ENCODE measurements at regions not wholly inside any gene's neighbourhood (a gene's known extent, or its start where the extent isn't known, plus 50 kb on each side); places are given as distances from the start of the nearest gene placed in this dataset.
"Not testable (repeated sequence)": the region's sequence is repeated elsewhere in the genome, so short reads cannot be mapped to it uniquely, and the experiment has no call there.

DNA sequence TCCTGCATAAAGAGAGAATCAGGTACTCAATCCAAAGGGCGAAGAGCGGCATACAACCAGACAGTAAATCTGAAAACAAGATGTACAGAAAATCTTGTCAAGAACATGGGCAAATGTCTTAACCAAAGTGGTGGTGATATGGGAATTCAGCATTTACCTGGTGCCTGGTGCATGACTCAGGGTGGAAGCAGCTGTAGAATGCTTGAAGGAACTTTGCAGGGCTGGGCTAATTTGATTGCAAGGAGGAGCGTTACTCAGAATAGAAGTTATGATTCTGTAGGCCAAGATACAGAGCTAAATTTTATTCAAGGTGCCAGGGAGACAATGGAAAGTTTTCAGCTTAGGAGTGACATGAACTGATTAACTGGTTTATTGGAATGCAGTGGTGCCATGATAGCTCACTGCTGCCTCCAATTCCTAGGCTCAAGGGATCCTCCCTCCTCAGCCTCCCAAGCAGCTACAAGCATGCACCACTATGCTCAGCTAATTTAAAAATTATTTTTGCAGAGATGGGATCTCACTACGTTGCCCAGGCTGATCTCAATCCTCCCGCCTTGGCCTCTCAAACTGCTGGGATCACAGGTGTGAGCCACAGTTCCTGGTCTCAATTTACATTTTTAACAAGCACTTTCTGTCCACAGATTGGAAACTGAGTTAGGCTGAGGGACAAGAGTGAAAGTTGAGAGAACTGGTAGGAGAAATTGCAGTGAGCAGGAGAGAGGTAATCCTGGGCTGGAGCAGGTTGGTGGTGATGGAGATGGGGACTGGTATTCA is 91.5 kb upstream of the TBC1D5 start:
- Histone ChIP-seq H3K27me3 (ENCODE audit: insufficient read depth, low read length) (peaks cover 5% of the 10 kb centered on the region), H3K4me3 (ENCODE audit: low read length) (no peak overlapping the region), H3K9me3 (ENCODE audit: low read depth, low read length) (no peaks in the 10 kb centered on the region), H3K4me1 (ENCODE audit: insufficient read depth, low read length) (no peaks in the 10 kb centered on the region)

DNA sequence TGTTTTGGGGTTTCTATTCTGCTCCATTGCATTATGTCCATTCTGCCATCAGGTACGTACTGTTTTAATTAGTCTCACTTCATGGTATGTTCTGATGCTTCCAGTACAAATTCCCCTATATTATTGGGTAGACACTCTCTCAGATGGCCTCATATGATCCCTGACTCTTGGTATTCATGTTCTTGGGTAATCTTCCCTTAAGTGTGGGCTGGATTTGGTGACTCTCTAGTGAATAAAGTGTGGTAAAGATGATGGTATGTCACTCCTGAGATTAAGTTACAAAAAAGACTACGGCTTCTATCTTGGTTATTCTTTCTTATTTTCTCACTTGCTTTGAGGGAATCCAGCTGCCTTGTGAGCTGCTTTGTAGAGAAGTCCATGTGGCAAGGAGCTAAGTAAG is 89.6 kb upstream of the TBC1D5 start:
- Histone ChIP-seq H3K9me3 (ENCODE audit: low read depth, low read length) (no peaks in the 10 kb centered on the region), H3K4me3 (ENCODE audit: low read length) (no peak overlapping the region), H3K4me1 (ENCODE audit: insufficient read depth, low read length) (no peaks in the 10 kb centered on the region), H3K27me3 (ENCODE audit: insufficient read depth, low read length) (peaks cover 5% of the 10 kb centered on the region)

DNA sequence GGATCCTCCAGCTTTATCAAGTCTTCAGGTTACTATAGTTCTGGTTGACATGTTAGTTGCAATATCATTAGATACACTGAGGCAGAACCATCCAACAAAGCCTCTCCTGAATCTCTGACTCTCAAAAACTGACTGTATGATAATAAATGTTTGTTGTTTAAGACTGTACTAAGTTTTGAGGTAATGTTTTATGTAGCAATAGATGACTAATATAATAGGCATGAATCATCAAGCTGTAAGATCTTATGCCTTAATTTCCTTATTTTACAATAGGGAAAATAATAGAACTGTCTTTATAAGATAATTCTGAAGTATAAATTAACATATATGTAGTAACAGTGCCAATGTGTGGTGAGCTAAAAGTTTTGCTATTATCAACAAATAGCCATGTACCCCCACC is 88.9 kb upstream of the TBC1D5 start:
- no peaks in the 10 kb centered on the region for H3K4me1 ChIP-seq (ENCODE audit: insufficient read depth, low read length)
- peaks cover under 1% of the 10 kb centered on the region for H3K27me3 ChIP-seq (ENCODE audit: insufficient read depth, low read length)
- H3K9me3 ChIP-seq (ENCODE audit: low read depth, low read length) = no peaks in the 10 kb centered on the region
- H3K4me3 ChIP-seq (ENCODE audit: low read length) = no peak overlapping the region

DNA sequence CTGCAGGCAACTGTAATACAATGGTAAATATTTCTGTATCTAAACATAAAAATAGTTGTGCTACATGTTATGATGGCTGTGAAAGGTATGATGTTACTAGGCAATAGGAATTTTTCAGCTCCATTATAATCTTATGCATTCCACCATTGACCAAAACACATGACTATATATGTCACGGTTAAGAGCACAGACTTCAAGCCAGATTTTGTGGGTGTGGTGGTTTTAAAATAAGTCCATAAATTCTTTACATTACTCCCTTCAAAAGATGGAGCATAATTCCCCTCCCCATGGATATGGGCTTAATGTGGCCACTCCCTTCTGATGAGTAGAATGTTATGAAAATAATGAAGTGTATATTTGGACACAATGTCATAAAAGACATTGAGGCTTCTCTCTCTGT is 88.4 kb upstream of the TBC1D5 start:
- Histone ChIP-seq H3K27me3 (ENCODE audit: insufficient read depth, low read length) (no peaks in the 10 kb centered on the region), H3K9me3 (ENCODE audit: low read depth, low read length) (no peaks in the 10 kb centered on the region), H3K4me1 (ENCODE audit: insufficient read depth, low read length) (no peaks in the 10 kb centered on the region), H3K4me3 (ENCODE audit: low read length) (no peak overlapping the region)

DNA sequence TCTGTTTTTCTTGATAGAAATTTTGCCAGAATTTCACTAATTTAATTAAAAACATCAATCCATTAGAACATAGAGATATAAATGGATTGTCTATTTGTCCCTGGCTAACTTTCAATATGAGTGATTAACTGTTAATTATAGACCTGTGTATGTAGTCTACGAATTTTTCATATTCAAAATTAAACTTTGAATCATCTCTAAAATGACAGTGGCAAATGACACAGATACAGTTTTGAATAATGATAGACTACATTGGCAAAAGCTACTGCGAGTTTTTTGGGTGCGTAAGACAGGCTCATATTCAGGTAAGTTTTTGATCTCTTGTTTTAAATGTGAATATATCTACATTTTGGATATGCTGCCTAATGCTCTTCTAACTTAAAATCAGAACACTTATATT is 86.0 kb upstream of the TBC1D5 start:
- Histone ChIP-seq H3K9me3 (ENCODE audit: low read depth, low read length) (no peaks in the 10 kb centered on the region), H3K4me3 (ENCODE audit: low read length) (no peak overlapping the region), H3K4me1 (ENCODE audit: insufficient read depth, low read length) (no peaks in the 10 kb centered on the region), H3K27me3 (ENCODE audit: insufficient read depth, low read length) (no peaks in the 10 kb centered on the region)

DNA sequence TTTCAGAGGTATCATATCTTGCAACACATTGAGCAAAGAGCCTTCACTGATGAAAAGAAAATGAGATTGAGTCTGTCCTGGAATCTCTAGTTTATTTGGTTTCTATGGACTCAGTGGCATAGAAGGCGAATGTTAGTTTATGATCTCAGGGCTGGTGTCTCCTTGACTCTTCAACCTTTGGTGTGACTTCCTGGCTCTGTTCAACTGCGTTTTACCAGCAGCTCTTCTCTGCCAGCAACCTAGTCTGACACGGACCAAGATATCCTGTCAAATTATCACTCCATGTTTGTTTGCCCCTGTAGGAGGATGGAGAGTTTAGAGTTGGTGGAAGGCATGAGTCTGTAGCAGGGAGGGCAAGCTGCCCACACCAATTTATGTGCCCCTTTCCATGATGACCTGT is 82.9 kb upstream of the TBC1D5 start:
- no peaks in the 10 kb centered on the region for H3K9me3 ChIP-seq (ENCODE audit: low read depth, low read length)
- no peaks in the 10 kb centered on the region for H3K27me3 ChIP-seq (ENCODE audit: insufficient read depth, low read length)
- H3K4me3 ChIP-seq (ENCODE audit: low read length) = no peak overlapping the region
- H3K4me1 ChIP-seq (ENCODE audit: insufficient read depth, low read length) = no peaks in the 10 kb centered on the region

DNA sequence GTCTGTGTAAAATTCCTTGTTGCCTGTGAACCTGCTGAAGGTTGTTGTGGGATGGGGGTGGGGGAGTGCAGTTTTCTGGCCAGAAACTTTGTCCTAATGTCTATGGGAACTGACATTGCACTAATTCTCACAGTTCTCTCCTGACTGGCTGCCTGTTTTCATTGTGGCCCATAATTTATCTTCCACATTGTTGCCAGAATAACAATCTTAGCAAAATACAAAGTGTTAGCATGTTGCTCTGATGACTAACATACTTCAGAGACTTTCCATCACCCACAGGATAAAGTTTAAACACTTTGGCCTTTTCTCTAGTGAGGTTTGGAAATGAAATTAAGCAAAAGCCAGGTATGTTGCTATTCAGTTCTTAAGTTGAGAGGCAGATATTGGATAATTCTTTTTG is 81.4 kb upstream of the TBC1D5 start:
- H3K9me3 ChIP-seq (ENCODE audit: low read depth, low read length) = no peaks in the 10 kb centered on the region
- H3K27me3 ChIP-seq (ENCODE audit: insufficient read depth, low read length) = no peaks in the 10 kb centered on the region
- no peaks in the 10 kb centered on the region for H3K4me1 ChIP-seq (ENCODE audit: insufficient read depth, low read length)
- H3K4me3 ChIP-seq (ENCODE audit: low read length) = no peak overlapping the region

DNA sequence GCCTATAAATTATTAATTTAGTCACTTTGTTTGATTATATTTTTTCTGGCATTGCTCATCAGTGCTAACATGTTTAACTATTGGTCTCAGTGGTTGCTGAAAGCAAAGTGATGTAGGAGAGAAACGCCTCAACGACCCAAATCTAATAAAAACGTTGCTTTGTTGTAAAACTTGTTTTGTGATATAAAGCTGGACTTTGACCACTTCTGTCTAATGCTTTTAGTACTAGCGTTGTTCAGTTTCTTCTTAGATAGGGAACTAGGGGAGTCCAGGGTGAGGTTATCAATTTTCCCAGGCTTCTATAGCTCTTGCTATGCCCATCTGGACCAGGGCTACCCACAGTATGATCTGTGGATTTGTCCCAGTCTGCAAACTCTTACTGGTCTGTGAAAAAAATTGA is 80.6 kb upstream of the TBC1D5 start:
- Histone ChIP-seq H3K27me3 (ENCODE audit: insufficient read depth, low read length) (no peaks in the 10 kb centered on the region), H3K4me3 (ENCODE audit: low read length) (no peak overlapping the region), H3K4me1 (ENCODE audit: insufficient read depth, low read length) (no peaks in the 10 kb centered on the region), H3K9me3 (ENCODE audit: low read depth, low read length) (no peaks in the 10 kb centered on the region)

DNA sequence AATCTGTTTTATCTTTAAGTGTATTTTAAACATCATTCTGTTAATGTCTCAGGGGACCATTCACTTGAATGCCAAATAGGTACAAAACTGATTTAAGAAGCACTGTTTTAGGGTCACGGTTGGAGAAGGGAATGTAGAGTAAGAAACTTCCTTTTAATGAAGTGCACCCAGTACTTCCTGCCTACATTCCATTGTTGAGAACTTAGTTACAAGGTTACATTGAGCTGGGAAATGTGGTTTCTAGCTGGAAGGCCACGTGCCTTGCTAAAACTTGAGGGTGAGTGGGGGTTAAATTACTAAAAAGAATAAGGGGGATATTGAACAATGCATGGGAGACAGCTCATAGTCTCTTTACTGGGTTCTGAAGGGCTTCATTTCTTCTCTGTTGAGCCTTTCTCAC is 78.3 kb upstream of the TBC1D5 start:
- Histone ChIP-seq H3K4me1 (ENCODE audit: insufficient read depth, low read length) (no peaks in the 10 kb centered on the region), H3K4me3 (ENCODE audit: low read length) (no peak overlapping the region), H3K9me3 (ENCODE audit: low read depth, low read length) (no peaks in the 10 kb centered on the region), H3K27me3 (ENCODE audit: insufficient read depth, low read length) (no peaks in the 10 kb centered on the region)

DNA sequence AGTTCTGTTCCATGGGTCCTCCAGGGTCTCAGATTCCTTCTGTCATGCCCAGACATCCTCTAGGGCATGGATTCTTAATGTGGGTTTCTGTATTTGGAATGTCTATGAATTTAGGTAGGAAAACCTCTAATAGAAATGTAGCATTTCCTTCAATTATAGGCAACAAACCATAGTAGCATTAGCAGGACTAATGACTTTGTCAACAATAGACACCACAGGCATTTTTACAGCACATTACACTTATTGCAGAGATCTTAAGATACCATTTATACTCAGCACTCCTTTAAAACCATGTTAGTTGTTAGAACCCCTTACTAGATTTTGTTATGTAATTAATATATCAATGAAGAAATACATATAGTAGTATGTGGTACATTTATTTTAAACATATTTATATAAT is 77.8 kb upstream of the TBC1D5 start:
- Histone ChIP-seq H3K9me3 (ENCODE audit: low read depth, low read length) (no peaks in the 10 kb centered on the region), H3K27me3 (ENCODE audit: insufficient read depth, low read length) (no peaks in the 10 kb centered on the region), H3K4me3 (ENCODE audit: low read length) (no peak overlapping the region), H3K4me1 (ENCODE audit: insufficient read depth, low read length) (no peaks in the 10 kb centered on the region)

DNA sequence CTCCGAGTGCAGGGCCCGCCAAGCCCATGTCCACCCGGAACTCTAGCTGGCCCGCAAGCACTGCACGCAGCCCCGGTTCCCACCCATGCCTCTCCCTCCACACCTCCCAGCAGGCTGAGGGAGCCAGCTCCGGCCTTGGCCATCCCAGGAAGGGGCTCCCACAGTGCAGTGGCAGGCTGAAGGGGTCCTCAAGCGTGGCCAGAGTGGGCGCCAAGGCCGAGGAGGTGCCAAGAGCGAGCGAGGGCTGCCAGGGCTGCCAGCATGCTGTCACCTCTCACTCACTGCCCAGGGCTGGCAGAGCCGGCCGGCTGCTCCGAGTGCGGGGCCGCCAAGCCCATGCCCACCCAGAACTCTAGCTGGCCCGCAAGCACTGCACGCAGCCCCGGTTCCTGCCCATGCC is 75.5 kb upstream of the TBC1D5 start:
- H3K9me3 ChIP-seq (ENCODE audit: low read depth, low read length) = not testable (repeated sequence)

DNA sequence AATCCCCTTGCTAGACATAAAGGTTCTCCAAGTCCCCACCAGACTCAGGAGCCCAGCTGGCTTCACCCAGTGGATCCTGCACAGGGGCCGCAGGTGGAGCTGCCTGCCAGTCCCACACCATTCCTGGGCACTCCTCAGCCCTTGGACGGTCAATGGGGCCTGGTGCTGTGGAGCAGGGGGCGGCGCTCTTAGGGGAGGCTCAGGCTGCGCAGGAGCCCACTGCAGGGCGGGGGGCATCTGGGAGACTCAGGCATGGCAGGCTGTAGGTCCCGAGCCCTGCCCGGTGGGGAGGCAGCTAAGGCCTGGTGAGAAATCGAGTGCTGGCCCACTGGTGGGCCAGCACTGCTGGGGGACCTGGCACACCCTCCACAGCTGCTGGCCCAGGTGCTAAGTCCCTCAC is 75.1 kb upstream of the TBC1D5 start:
- H3K9me3 ChIP-seq (ENCODE audit: low read depth, low read length) = no peaks in the 10 kb centered on the region
- no peaks in the 10 kb centered on the region for H3K4me1 ChIP-seq (ENCODE audit: insufficient read depth, low read length)
- H3K27me3 ChIP-seq (ENCODE audit: insufficient read depth, low read length) = no peaks in the 10 kb centered on the region
- H3K4me3 ChIP-seq (ENCODE audit: low read length) = no peak overlapping the region

More for the DNA sequence above, 75.5 kb upstream of the TBC1D5 start:
- not testable (repeated sequence) for H3K4me1 ChIP-seq (ENCODE audit: insufficient read depth, low read length); H3K4me3 ChIP-seq (ENCODE audit: low read length); H3K27me3 ChIP-seq (ENCODE audit: insufficient read depth, low read length)

DNA sequence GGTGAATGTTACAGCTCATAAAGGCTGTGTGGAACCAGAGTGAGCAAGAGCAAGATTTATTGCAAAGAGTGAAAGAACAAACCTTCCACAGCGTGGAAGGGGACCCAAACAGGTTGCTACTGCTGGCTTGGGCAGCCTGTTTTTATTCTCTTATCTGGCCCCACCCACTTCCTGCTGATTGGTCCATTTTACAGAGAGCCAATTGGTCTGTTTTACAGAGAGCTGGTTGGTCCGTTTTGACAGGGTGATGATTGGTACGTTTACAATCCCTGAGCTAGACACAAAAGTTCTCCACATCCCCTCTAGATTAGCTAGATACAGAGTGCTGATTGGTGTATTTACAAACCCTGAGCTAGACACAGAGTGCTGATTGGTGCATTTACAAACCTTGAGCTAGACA is 74.4 kb upstream of the TBC1D5 start:
- not testable (repeated sequence) for H3K9me3 ChIP-seq (ENCODE audit: low read depth, low read length); H3K4me3 ChIP-seq (ENCODE audit: low read length); H3K4me1 ChIP-seq (ENCODE audit: insufficient read depth, low read length); H3K27me3 ChIP-seq (ENCODE audit: insufficient read depth, low read length)

DNA sequence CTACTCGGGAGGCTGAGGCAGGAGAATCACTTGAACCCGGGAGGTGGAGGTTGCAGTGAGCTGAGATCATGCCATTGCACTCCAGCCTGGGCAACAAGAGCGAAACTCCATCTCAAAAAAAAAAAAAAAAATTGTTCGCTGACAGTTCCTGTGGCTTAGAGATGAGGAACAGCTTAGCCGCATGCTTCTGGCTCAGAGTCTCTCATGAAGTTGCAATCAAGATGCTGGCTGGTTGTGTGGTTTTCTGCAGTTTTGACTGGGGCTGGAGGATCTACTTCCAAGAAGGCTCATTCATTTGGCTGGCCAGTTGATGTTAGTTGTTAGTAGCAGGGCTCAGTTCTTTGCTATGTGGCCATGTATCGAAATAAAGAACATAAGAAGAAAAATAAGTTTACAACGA is 69.9 kb upstream of the TBC1D5 start:
- not testable (repeated sequence) for H3K9me3 ChIP-seq (ENCODE audit: low read depth, low read length); H3K27me3 ChIP-seq (ENCODE audit: insufficient read depth, low read length); H3K4me1 ChIP-seq (ENCODE audit: insufficient read depth, low read length); H3K4me3 ChIP-seq (ENCODE audit: low read length)

DNA sequence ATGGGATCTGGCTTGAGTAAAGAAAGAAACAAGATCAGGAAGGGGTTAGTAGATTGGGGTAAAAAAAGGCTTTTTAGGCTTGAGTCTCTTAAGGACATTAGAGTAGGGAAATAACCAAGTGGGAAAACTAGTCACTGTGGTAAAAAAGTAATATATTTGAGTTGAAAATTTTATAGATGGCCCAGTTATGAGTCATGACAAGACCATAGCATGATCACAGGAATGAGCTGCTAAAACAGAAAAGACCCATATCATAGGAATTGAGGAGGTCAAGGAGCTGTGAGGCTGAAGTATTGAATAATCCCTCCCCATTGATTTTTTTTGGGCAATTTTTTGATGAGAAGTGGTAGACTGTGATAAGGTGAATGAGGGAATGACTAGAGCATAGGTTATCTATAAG is 69.2 kb upstream of the TBC1D5 start:
- H3K4me1 ChIP-seq (ENCODE audit: insufficient read depth, low read length) = no peaks in the 10 kb centered on the region
- no peak overlapping the region for H3K4me3 ChIP-seq (ENCODE audit: low read length)
- H3K27me3 ChIP-seq (ENCODE audit: insufficient read depth, low read length) = no peaks in the 10 kb centered on the region
- H3K9me3 ChIP-seq (ENCODE audit: low read depth, low read length) = no peaks in the 10 kb centered on the region

DNA sequence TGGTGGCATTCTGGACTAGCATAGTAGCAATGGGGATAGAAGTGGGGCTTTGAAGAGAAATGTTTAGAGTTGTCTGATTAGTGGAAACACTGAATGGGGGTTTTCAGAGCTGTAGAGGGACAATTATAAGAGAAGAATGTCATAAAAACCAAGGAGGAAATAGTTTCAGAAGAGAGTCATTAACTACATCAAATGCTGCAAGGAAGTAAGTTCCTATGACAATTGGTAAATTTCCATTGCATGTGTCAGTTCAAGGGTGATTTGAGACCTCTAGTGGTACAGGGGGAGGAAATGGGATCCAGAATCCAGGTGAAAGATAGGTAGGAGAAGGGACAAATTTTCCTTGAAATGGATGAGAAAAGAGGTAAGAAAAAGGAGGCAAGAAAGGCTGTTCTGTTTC is 68.3 kb upstream of the TBC1D5 start:
- Histone ChIP-seq H3K4me1 (ENCODE audit: insufficient read depth, low read length) (no peaks in the 10 kb centered on the region), H3K4me3 (ENCODE audit: low read length) (no peak overlapping the region), H3K27me3 (ENCODE audit: insufficient read depth, low read length) (no peaks in the 10 kb centered on the region), H3K9me3 (ENCODE audit: low read depth, low read length) (no peaks in the 10 kb centered on the region)
